22Rv1 (cell line): ENCODE measurements at regions not wholly inside any gene's neighbourhood (a gene's known extent, or its start where the extent isn't known, plus 50 kb on each side); places are given as distances from the start of the nearest gene placed in this dataset.

Source experiments
- ZFX ChIP-seq: fragments of 450-650 bp; IDR thresholded peaks from 2 replicates; pipeline ENCODE4 v1.6.1; 2017; ENCODE audit warnings: antibody characterized with exemption, borderline replicate concordance
- TF ChIP-seq, protein P1 (sequence below): fragments of 450-650 bp; IDR thresholded peaks from 2 replicates; pipeline ENCODE4 v1.5.1; 2017; ENCODE audit warnings: mild to moderate bottlenecking

DNA sequence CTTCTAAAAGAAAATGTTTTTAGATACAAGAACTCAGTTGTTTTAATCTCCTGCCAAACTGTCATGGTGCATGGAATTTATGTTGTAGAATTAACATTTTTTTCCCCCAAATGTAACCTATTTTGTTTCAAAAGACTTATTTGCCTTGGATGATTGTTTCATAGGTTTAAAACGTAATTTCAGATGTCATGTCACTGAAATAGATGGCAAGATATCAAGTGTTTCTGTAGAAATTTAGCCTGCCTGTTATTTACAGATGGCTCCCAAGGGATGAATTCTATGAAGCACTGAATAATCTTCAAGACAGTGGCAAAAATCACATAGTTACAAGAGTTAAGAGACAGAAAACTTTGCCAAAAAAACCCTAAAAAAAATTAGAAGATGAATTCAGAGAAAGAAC is 1484.6 kb downstream of the OLFM4 start:
- TF ChIP-seq, protein P1, sequence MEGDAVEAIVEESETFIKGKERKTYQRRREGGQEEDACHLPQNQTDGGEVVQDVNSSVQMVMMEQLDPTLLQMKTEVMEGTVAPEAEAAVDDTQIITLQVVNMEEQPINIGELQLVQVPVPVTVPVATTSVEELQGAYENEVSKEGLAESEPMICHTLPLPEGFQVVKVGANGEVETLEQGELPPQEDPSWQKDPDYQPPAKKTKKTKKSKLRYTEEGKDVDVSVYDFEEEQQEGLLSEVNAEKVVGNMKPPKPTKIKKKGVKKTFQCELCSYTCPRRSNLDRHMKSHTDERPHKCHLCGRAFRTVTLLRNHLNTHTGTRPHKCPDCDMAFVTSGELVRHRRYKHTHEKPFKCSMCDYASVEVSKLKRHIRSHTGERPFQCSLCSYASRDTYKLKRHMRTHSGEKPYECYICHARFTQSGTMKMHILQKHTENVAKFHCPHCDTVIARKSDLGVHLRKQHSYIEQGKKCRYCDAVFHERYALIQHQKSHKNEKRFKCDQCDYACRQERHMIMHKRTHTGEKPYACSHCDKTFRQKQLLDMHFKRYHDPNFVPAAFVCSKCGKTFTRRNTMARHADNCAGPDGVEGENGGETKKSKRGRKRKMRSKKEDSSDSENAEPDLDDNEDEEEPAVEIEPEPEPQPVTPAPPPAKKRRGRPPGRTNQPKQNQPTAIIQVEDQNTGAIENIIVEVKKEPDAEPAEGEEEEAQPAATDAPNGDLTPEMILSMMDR, result no peak
- no peak for TF ChIP-seq ZFX
